HepG2 (cell line): ENCODE measurements at regions not wholly inside any gene's neighbourhood (a gene's known extent, or its start where the extent isn't known, plus 50 kb on each side); places are given as distances from the start of the nearest gene placed in this dataset.

Experiments used
- ASH2L ChIP-seq: fragments of 300-600, 200-600 bp; sonication (generic); IDR thresholded peaks from 2 replicates; pipeline ENCODE4 v1.7.0; 2017; ENCODE audit warnings: low read depth, mild to moderate bottlenecking, moderate library complexity, mixed read lengths, low read length; ENCODE audit not compliant: insufficient read length
- CBFB ChIP-seq: sonication (generic); formaldehyde crosslinking; IDR thresholded peaks from 2 replicates; pipeline ENCODE4 v1.4.0; 2020; ENCODE audit warnings: missing genetic modification reagents
- CBX2 ChIP-seq, 2 experiments: fragments of 200-600 bp in 1 of 2; sonication (generic); formaldehyde crosslinking in 1 of 2; IDR thresholded peaks; 2 replicates each; pipeline versions ENCODE4 v1.7.0 to v1.8.1; 2018 to 2022; ENCODE audit warnings: low read depth in 2 of 2, low read length in 1 of 2, mild to moderate bottlenecking in 1 of 2, missing genetic modification reagents in 1 of 2
- CREB3 ChIP-seq: sonication (generic); formaldehyde crosslinking; IDR thresholded peaks from 2 replicates; pipeline ENCODE4 v1.5.0; 2020; ENCODE audit warnings: missing genetic modification reagents
- HNF1A ChIP-seq, 2 experiments: sonication (generic) in 1 of 2; formaldehyde crosslinking in 1 of 2; IDR thresholded peaks; 2 replicates each; pipeline versions ENCODE4 v1.4.0 to v1.6.1; 2016 to 2020; ENCODE audit warnings: borderline replicate concordance in 1 of 2, low read depth in 1 of 2, mild to moderate bottlenecking in 1 of 2, missing genetic modification reagents in 1 of 2
- KLF15 ChIP-seq: sonication (generic); formaldehyde crosslinking; IDR thresholded peaks from 2 replicates; pipeline ENCODE4 v1.8.1; 2023; ENCODE audit warnings: borderline replicate concordance, mild to moderate bottlenecking, inconsistent platforms, missing genetic modification reagents, mixed read lengths
- NFYB ChIP-seq: sonication (generic); formaldehyde crosslinking; IDR thresholded peaks from 2 replicates; pipeline ENCODE4 v1.4.0; 2020; ENCODE audit warnings: missing genetic modification reagents
- RFX3 ChIP-seq: IDR thresholded peaks from 2 replicates; pipeline ENCODE4 v1.6.1; 2016; ENCODE audit warnings: missing biosample characterization, missing genetic modification reagents
- SCMH1 ChIP-seq: sonication (generic); formaldehyde crosslinking; IDR thresholded peaks from 2 replicates; pipeline ENCODE4 v1.9.0; 2021; ENCODE audit warnings: missing genetic modification reagents, mild to moderate bottlenecking, borderline replicate concordance
- XRCC5 ChIP-seq: fragments of 200-400 bp; formaldehyde crosslinking; optimal IDR thresholded peaks from 2 replicates; pipeline ENCODE3; 2017; ENCODE audit warnings: mild to moderate bottlenecking, low read length
- ZNF354B ChIP-seq: sonication (generic); formaldehyde crosslinking; IDR thresholded peaks from 2 replicates; pipeline ENCODE4 v1.8.0; 2022; ENCODE audit warnings: mild to moderate bottlenecking, missing genetic modification reagents
- ZNF451 ChIP-seq: sonication (generic); formaldehyde crosslinking; IDR thresholded peaks from 2 replicates; pipeline ENCODE4 v1.5.0; 2020; ENCODE audit warnings: mild to moderate bottlenecking, missing genetic modification reagents
- ZNF740 ChIP-seq: sonication (generic); formaldehyde crosslinking; IDR thresholded peaks from 2 replicates; pipeline ENCODE4 v1.4.0; 2020; ENCODE audit warnings: missing genetic modification reagents
- ZSCAN21 ChIP-seq: sonication (generic); formaldehyde crosslinking; IDR thresholded peaks from 2 replicates; pipeline ENCODE4 v1.8.0; 2022; ENCODE audit warnings: mild to moderate bottlenecking, missing genetic modification reagents, moderate library complexity, borderline replicate concordance

GRCh38 chr5:1998348-1998669 lies 115.6 kb upstream of the IRX4 start (continued):
- no peak for TF ChIP-seq ZNF451 (CRISPR knock-in tag)
- no peak for TF ChIP-seq SCMH1
- TF ChIP-seq NFYB (CRISPR knock-in tag), result no peak
- no peak for TF ChIP-seq CREB3 (CRISPR knock-in tag)
- no peak for TF ChIP-seq ZSCAN21 (CRISPR knock-in tag)
- no peak for TF ChIP-seq RFX3
- no peak for TF ChIP-seq XRCC5
- TF ChIP-seq ASH2L, result no peak
- TF ChIP-seq CBX2 (IDR thresholded peaks at IDR 0.05; ENCODE audit: low read depth, low read length), result no peak
- TF ChIP-seq CBX2 (CRISPR knock-in tag; IDR thresholded peaks at IDR 0.05; ENCODE audit: low read depth), result no peak
- no peak for TF ChIP-seq ZNF354B (CRISPR knock-in tag)
- no peak for TF ChIP-seq HNF1A (IDR thresholded peaks at IDR 0.05; ENCODE audit: low read depth)
- TF ChIP-seq HNF1A (CRISPR knock-in tag; IDR thresholded peaks at IDR 0.05; ENCODE audit: borderline replicate concordance), result no peak
- no peak for TF ChIP-seq KLF15 (CRISPR knock-in tag)
- no peak for TF ChIP-seq CBFB (CRISPR knock-in tag)
- no peak for TF ChIP-seq ZNF740 (CRISPR knock-in tag)
